ENCODE measurements at regions not wholly inside any gene's neighbourhood (a gene's known extent, or its start where the extent isn't known, plus 50 kb on each side); places are given as distances from the start of the nearest gene placed in this dataset.

GRCh38 chr3:159266779-159267178 lies 464.9 kb downstream of the MFSD1 start:
- Histone ChIP-seq H3K27me3 (peaks cover 0 to 3% (median 0%) of the 10 kb centered on the region in 7 donors), H3K36me3 (no peaks in the 10 kb centered on the region), H3K4me1 (no peaks in the 10 kb centered on the region), H3K9me3 (no peaks in the 10 kb centered on the region), H3K27ac (no peak overlapping the region), H3K4me3 (no peak overlapping the region)
- TF ChIP-seq, protein P1, sequence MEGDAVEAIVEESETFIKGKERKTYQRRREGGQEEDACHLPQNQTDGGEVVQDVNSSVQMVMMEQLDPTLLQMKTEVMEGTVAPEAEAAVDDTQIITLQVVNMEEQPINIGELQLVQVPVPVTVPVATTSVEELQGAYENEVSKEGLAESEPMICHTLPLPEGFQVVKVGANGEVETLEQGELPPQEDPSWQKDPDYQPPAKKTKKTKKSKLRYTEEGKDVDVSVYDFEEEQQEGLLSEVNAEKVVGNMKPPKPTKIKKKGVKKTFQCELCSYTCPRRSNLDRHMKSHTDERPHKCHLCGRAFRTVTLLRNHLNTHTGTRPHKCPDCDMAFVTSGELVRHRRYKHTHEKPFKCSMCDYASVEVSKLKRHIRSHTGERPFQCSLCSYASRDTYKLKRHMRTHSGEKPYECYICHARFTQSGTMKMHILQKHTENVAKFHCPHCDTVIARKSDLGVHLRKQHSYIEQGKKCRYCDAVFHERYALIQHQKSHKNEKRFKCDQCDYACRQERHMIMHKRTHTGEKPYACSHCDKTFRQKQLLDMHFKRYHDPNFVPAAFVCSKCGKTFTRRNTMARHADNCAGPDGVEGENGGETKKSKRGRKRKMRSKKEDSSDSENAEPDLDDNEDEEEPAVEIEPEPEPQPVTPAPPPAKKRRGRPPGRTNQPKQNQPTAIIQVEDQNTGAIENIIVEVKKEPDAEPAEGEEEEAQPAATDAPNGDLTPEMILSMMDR (IDR thresholded peaks at IDR 0.05), result peak in 6 of 9 donors; percentile 18 to 37 (median 29)
- intact Hi-C loops (cut with DNase I), result loop anchor here in 7 of 10 donors (5.0 to 10.0 kb wide), 6 partner anchors 318 to 741 kb away; no protein-coding TSS in a partner anchor
- ATAC-seq, result no peak
- no peak for DNase-seq
- 70 to 72% methylated on average over 6 of the region's 6 CpGs for WGBS, 2 donors

- Histone ChIP-seq H3K9me3 (no peaks in the 10 kb centered on the region), H3K4me3 (no peak overlapping the region), H3K36me3 (no peaks in the 10 kb centered on the region), H3K4me1 (no peaks in the 10 kb centered on the region), H3K27me3 (no peaks in the 10 kb centered on the region), H3K27ac (no peak overlapping the region)
- intact Hi-C loops (cut with DNase I), result loop anchor here in 2 of 10 donors (5.0 to 10.0 kb wide), 2 partner anchors 333 to 530 kb away; no protein-coding TSS in a partner anchor
- ATAC-seq (no peak), DNase-seq (no peak)
- 92 to 96% methylated on average over 2 of the region's 2 CpGs for WGBS, 2 donors
- TF ChIP-seq, protein P1 (IDR thresholded peaks at IDR 0.05), result no peak
Measured at GRCh38 chr3:159271799-159272512, 470.1 kb downstream of the MFSD1 start.

- DNase-seq (no peak), ATAC-seq (no peak)
- intact Hi-C loops (cut with DNase I), result loop anchor here in 2 of 10 donors (5.0 to 10.0 kb wide), 2 partner anchors 332 to 529 kb away; no protein-coding TSS in a partner anchor
- Histone ChIP-seq H3K9me3 (no peaks in the 10 kb centered on the region), H3K4me3 (no peak overlapping the region), H3K4me1 (no peaks in the 10 kb centered on the region), H3K27ac (no peak overlapping the region), H3K27me3 (no peaks in the 10 kb centered on the region), H3K36me3 (no peaks in the 10 kb centered on the region)
- TF ChIP-seq, protein P1 (IDR thresholded peaks at IDR 0.05), result no peak
- whole genome bisulfite sequencing, 2 donors, result 45 to 49% methylated on average over 5 of the region's 5 CpGs
Measured at GRCh38 chr3:159273070-159273469, 471.2 kb downstream of the MFSD1 start.

DNA sequence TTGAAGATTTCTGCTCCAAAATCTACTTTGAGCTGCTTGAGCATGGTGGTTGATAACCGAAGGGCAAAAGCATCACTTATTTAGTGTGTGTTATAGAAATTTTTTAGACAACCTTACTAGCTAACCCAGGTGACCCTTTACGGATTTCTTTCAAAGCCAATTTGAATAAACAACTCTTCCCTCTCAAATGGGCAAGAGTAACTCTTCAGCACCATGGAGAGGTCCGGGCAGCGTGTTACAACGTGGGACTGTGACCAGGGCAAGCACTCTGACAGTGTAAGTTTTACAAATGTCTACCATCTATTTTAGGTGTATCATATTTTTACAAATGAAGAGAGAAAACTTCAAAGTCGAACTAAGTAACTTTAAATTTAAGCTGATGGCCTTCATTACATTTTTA lies 471.8 kb downstream of the MFSD1 start:
- Histone ChIP-seq H3K4me3 (no peak overlapping the region), H3K4me1 (no peaks in the 10 kb centered on the region), H3K27ac (no peak overlapping the region), H3K9me3 (no peaks in the 10 kb centered on the region), H3K36me3 (no peaks in the 10 kb centered on the region), H3K27me3 (no peaks in the 10 kb centered on the region)
- peak in 2 of 8 donors; percentile 27 to 72 for ATAC-seq
- intact Hi-C loops (cut with DNase I), result loop anchor here in 2 of 10 donors (5.0 to 10.0 kb wide), 2 partner anchors 331 to 529 kb away; no protein-coding TSS in a partner anchor
- TF ChIP-seq, protein P1 (IDR thresholded peaks at IDR 0.05), result no peak
- DNase-seq, result peak; percentile 18 to 60
- 8 to 9% methylated on average over 6 of the region's 6 CpGs for WGBS, 2 donors
